NCI-H1417 (cell line): ENCODE measurements at regions not wholly inside any gene's neighbourhood (a gene's known extent, or its start where the extent isn't known, plus 50 kb on each side); places are given as distances from the start of the nearest gene placed in this dataset.
"Not testable (repeated sequence)": the region's sequence is repeated elsewhere in the genome, so short reads cannot be mapped to it uniquely, and the experiment has no call there.

Experiments used
- DNase-seq, 3 experiments: peaks; one replicate each; lab custom pipeline; 2025; lab: John Stamatoyannopoulos, UW

- DNase-seq, result no peak
Observed at GRCh38 chr17:83159204-83160049, 80.0 kb downstream of the METRNL start.

DNA sequence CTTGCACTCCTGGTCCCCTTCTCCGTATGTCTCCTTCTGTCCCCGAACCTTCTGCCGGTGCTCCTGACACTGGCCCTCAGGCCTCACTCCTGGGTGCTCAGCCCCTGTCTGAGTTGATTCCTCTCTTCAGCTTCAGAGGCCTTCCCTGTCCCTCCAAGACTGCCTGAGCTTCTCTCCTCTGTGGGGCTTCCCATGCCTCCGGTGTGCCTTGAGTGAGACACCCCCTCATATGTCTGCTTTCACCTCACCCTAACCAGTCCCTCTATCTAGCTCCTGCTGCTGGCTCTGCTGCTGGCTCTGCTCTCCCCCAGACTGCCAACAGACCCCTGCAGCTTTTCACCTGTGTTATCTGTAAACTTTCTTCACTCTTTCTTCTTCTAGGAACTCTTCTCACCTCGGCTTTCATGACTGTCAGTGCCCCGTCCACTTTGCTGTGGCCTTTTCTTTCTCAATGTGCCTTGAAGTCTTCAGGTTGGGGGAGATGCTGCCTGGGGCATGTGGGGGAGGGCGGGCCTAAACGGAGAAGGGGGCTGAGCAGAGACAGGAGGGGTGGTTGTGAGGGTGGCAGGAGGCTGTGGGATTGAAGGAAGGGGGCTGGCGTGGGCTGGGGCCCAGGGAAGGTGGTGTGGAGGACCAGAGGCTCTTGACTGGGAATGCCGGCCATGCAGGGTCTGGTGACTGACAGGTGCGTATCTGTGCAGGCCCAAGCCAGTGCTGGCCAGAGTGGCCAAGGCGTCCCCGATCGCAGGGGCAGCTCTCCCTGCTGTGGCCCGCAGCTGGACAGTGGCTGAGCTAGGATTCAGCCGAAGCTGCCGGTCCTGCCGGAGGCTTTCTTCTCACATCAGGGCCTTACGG lies 81.3 kb downstream of the METRNL start:
- DNase-seq, result no peak

- DNase-seq, result no peak
Observed at GRCh38 chr17:83161298-83162034, 82.1 kb downstream of the METRNL start.

DNA sequence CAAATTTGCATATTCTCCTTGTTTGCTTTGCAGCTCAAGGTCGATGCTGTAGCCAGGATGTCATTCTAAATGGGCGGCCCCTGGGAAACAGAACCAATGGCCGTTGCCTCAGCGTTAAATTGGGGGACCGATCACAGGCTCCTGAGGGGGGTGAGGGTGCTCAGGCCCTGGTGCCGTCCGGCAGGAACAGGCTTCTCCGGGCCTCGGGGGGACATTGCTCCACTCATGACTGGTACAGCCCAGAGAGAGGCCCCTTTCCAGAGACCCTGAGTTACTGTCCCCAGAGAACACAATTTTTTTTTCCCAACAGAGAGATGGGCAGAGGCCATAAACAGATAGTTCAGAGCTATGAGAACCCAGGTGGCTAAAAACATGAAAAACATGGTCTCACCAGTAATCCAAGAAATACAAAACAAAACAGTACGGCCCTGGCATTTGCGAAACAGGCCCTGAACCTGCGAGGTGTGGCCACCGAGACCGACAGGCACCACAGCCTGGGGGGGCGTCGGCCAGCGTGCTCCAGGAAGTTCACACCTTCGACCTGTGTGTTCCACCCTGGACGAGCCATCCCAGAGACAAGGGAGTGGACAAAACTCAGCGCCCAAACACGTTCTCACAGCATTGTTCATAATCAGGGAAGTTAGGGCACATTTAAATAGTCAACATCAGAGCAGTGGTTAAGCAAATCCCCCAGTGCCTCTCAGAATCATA lies 82.8 kb downstream of the METRNL start:
- no peak for DNase-seq

GRCh38 chr17:83164490-83164889 lies 85.1 kb downstream of the METRNL start:
- no peak for DNase-seq

DNA sequence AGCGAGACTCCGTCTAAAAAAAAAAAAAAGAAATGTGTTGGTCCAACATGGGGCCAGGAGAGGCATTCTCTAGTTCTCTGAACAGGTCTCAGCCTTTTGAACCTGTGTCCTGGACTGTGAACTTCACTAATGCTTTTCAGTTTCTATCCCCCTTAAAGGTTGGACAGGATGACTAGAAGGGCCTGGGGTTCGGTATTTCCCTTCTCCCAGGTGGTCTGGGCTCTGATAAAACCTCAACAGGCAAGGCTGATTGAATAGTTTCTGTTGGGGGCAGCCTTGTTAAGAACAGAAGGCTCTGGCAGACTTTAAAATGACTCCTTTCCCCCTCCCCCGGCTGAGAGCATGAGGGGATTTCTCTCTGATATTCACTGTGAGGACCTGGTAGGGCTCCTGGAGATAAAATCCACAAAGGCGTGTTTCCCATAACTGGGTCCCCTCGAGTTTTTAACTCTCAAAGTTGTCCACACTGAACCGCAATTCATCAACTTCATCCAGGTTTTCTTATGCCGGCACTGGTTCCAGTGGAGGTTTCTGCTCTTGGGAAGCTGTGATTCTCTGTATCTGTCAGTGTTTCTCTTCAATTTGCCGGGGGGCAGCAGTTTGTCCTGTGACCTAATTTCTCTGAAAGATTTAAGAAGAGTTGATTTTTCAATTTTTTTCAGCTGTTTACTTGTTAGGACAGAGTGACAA lies 91.3 kb downstream of the METRNL start:
- no peak for DNase-seq

DNA sequence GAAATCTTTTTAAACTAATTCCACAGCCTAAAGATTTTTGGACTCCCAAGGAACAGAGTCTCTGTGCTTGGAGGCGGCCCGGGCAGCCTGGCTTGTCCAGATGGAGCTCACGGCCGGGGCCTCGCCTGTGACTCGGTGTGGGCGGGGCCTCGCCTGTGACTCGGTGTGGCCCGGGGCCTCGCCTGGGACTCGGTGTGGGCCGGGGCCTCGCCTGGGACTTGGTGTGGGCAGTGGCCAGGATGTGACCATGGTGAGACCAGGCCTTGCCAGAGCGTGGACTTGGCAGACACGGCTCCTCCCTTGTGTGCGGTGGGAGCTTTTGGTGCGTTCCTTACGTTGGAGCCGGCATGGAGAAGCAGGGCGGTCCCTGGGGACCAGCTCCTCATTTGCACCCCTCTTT lies 92.3 kb downstream of the METRNL start:
- DNase-seq, result no peak

GRCh38 chr17:83172099-83172498 lies 92.7 kb downstream of the METRNL start:
- not testable (repeated sequence) for DNase-seq

GRCh38 chr17:83172646-83173045 lies 93.2 kb downstream of the METRNL start:
- not testable (repeated sequence) for DNase-seq

DNA sequence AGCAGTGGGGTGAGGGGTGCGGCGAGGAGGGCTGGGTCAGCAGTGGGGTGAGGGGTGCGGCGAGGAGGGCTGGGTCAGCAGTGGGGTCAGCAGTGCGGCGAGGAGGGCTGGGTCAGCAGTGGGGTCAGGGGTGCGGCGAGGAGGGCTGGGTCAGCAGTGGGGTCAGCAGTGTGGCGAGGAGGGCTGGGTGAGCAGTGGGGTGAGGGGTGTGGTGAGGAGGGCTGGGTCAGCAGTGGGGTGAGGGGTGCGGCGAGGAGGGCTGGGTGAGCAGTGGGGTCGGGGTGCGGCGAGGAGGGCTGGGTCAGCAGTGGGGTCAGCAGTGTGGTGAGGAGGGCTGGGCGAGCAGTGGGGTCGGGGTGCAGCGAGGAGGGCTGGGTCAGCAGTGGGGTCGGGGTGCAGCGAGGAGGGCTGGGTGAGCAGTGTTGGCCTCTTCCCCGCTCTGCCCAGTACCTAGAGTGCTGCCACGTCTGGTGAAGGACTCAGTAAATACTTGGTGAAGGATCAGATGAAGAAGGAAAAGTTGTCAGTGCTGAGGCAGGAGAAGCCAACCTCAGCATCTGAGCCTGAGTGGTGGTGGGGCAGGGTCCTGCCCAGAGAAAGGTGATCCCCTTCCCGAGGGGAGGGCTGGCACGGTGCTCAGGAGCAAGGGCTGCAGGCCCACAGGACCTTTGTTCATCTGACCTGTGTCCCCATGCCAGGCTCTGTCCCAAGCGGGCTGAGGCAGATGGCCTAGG lies 93.9 kb downstream of the METRNL start:
- not testable (repeated sequence) for DNase-seq

DNA sequence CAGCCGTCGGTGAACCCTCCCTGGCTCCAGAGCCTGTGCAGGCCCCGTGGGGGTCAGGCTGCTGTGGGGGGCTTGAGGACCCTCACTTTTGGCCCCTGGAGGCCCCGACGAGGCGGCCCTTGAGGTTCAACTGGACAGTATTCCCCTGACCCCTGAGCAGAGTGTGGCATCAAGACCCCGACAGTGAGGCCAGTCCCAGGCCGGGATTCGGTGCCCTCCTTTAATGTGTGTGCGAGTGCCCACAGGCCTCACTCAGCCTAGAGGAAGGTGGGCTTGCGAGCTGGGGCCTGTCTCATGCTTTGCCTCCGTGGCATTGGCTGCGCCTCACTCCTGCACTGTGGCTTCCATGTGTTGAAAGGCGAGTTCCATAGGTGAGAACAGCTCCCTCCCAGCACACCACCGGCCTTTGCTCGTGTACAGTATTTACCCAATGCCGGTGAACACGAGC lies 94.5 kb downstream of the METRNL start:
- no peak for DNase-seq

- DNase-seq, result peak; percentile 47 to 74 (median 71)
Observed at GRCh38 chr17:83174362-83175118, 95.1 kb downstream of the METRNL start.

- no peak for DNase-seq
Observed at GRCh38 chr17:83175119-83175821, 95.9 kb downstream of the METRNL start.

- no peak for DNase-seq
Observed at GRCh38 chr17:83175822-83176622, 96.6 kb downstream of the METRNL start.

GRCh38 chr17:83176623-83177583 lies 97.5 kb downstream of the METRNL start:
- DNase-seq, result no peak

DNA sequence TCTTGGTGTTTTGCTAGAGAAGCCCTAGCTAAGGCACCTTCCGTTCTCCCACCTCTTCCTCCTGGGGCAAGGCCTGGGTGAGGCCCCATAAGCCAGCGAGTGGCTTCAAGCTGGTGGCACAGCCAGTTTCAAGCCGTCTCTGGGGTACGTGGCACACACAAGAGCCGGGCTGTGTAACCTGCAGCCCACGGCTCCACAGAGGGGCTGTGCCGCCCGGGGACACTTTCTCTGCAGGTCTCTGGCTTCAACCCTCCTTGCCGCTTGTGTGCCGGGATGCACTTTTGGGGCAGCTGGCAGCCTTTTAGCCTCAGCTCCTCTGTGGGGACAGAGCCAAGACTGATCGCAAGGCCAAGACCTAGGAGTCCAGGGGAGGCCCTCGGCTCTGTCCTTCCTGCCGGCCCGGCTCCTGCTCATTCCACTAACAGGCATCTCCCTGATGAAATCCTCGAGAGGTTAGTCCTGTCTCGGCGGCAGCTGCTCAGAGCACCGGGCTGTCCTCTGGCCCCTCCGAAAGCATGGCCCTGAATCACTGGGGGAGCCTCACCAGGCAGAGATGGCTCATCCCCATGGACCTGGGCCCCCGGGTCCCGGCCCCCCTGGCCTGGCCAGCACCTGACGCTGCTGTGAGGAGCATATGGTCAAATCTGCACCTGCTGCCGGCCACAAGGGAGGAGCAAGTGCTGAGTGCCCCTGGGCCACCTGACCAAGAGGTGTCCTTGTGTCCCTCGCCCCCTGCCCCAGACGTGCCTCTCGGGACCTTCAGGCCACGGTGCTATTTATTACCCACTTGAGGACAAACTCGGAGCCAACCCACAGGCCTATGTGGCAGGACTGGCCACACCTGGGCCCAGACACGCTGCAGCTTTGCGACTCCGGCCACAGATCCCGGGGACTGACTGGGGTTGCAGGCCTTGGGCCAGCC lies 98.5 kb downstream of the METRNL start:
- DNase-seq, result no peak
